ENCODE measurements at regions not wholly inside any gene's neighbourhood (a gene's known extent, or its start where the extent isn't known, plus 50 kb on each side); places are given as distances from the start of the nearest gene placed in this dataset.

DNA sequence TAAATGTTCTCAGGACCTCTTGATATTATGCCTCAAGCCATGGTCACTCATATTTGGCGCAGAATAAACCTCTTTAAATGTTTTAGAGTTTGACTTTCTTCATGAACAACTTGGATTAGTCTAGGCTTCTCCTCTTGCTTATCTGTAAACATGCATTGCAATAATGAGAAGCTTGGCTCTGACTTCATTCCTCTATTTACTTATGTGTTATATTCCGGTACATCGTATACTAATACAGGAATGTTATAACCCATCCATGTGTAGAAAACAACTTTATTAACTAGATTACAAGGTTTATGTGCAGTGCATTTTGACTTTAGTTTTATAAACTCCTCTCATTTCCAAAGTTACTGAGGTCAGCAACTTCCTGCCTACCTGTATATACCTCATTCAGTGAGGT lies 944.3 kb upstream of the GHITM start:
- Mint-ChIP-seq H3K27me3 (no peaks in the 10 kb centered on the region), H3K9me3 (peaks cover 0 to 4% of the 10 kb centered on the region in 2 donors), H3K4me3 (no peak overlapping the region), H3K4me1 (no peaks in the 10 kb centered on the region), H3K27ac (no peak overlapping the region)
- ATAC-seq, result no peak
- no peak for DNase-seq

DNA sequence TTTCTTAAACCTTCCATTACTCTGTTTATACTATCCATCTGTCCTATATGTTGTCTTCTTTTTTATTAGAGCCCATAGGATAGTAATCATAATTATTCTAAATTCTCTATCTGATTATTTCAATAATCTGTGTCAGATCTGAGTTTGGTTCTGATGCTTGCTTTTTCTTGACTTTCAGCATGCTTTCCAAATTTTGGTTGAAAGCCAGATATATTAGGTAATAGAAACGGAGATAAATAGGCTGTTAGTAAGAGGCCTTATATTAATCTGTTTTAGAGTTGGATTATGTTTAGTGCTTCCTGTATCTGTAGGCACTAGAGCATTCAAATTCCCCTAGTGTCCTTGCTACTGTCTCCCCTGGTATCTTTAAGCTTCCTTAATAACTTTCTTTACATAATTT lies 939.9 kb upstream of the GHITM start:
- no peaks in the 10 kb centered on the region for H3K4me1 Mint-ChIP-seq
- no peak for ATAC-seq
- no peak for DNase-seq
- H3K27me3 Mint-ChIP-seq, result no peaks in the 10 kb centered on the region
- H3K27ac Mint-ChIP-seq, result no peak overlapping the region
- H3K9me3 Mint-ChIP-seq, result peaks cover 9 to 10% of the 10 kb centered on the region in 2 donors
- no peak overlapping the region for H3K4me3 Mint-ChIP-seq

DNA sequence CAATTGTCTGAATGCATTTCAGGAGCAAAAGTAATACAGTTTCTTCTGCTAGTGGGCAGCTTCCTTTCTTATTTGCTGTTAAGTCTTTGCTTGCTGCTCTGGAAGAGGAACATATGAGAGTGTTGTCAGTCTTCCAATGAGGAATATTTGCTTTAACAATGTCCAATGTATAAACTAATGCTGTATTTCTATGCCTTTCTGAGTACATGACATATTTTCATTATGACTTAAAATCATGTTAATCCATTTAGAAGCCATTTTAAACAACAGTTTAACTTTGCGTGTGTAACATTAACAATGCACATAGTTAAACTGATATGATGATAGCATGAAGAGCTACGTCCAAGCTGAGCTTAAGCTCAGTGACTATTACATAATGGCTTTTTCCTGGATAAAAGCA lies 933.4 kb upstream of the GHITM start:
- ATAC-seq, result no peak
- Mint-ChIP-seq H3K27ac (no peak overlapping the region), H3K4me1 (no peaks in the 10 kb centered on the region), H3K4me3 (no peak overlapping the region), H3K9me3 (peaks cover 5 to 9% of the 10 kb centered on the region in 2 donors), H3K27me3 (no peaks in the 10 kb centered on the region)
- no peak for DNase-seq

DNA sequence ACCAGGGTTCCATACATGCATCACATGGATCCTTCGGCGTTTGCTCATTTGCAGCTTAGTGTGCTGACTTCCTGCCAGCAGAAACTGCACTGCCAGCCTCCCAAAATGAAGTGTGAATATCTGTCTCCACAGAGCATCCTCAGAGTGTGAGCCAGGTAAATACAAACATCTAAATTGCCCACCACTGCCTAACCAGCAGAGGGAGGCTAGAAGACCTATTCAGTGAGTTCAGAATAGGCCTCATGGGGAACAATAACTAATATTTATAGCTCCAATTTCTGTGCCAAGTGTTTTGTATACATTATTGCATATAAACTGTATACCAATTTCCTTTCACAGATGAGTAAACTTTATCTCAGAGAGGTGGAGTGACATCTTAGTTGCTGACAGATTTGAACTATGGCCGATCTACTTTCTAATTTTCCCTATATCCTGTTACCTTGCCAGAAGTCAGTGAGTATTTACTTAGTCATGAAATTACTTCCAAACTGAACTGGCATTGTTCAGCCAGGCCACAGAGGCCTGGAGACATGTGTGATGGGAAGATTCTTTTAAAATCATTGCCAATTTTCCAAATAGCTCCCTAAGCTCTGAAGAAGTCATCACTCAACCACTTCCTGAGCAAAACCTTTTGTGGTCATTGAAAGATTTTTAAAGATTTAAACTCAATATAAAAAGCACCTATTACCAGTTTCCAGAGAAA lies 926.5 kb upstream of the GHITM start:
- H3K27me3 Mint-ChIP-seq, result no peaks in the 10 kb centered on the region
- ATAC-seq (no peak), DNase-seq (no peak)
- H3K9me3 Mint-ChIP-seq, result no peaks in the 10 kb centered on the region
- H3K4me3 Mint-ChIP-seq, result no peak overlapping the region
- no peak overlapping the region for H3K27ac Mint-ChIP-seq
- H3K4me1 Mint-ChIP-seq, result no peaks in the 10 kb centered on the region

DNA sequence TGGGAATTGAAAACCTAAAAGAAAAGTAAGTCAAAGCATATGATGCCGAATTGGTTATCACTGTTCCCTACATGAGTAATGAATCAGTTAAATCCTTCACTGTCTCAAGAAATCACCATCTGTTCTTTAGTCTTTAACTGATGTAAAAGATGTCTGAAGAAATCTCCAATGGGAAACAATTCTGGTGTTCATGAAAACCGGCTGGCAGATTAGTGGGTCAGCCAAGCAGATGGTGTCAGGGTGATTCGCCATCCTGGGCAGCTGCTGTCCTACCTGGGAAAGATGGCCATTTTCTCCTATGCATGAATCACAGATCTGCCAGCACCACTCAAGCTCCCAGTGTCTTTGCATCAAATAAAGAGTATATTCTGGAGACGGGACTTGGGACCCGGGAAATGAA lies 925.2 kb upstream of the GHITM start:
- H3K27ac Mint-ChIP-seq, result no peak overlapping the region
- H3K4me1 Mint-ChIP-seq, result no peaks in the 10 kb centered on the region
- H3K9me3 Mint-ChIP-seq, result peaks cover 0 to 6% of the 10 kb centered on the region in 2 donors
- ATAC-seq, result no peak
- H3K27me3 Mint-ChIP-seq, result no peaks in the 10 kb centered on the region
- H3K4me3 Mint-ChIP-seq, result no peak overlapping the region
- DNase-seq, result no peak

DNA sequence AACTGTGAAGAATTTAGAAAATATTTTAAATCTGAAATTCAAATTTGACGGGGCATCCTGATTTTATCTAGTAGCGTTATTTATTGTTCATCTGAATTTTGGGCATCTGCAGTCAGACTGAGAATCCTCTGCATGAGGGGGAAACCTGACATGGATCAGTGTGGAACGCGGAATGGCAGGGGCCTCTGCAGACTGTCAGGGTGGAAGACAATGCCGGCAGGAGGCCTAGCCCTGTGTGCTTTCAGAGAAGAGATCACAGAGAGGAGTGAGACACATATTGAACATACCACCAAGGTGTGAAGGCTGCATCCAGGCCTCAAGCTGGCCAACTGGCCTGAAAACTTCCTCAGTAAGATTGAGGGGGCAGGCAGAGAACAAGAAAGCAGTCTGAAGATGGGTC lies 921.1 kb upstream of the GHITM start:
- Mint-ChIP-seq H3K27me3 (no peaks in the 10 kb centered on the region), H3K9me3 (peaks cover 3 to 14% of the 10 kb centered on the region in 2 donors), H3K4me3 (no peak overlapping the region), H3K4me1 (no peaks in the 10 kb centered on the region), H3K27ac (no peak overlapping the region)
- no peak for DNase-seq
- ATAC-seq, result no peak

DNA sequence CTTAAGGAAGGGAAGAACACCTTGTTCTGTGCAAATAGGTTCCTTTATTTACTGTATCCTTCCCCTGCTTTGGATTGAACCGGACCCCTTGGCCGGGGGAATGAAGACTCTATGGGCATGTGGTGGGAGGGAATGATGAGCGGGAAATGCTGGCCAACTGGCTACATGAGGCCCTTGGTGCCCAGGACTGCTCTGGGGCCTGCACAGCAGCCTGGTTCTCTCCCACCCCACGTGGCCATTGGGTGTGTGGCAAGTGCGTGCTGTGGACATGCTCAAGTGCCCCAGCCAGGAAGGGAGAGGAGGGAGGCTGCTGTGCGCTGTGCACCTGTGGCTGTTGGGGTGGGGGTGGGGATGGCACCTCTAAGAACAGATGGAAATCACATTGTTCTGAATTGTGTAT lies 917.0 kb upstream of the GHITM start:
- Mint-ChIP-seq H3K9me3 (peaks cover 3 to 14% of the 10 kb centered on the region in 2 donors), H3K27me3 (no peaks in the 10 kb centered on the region), H3K4me3 (no peak overlapping the region), H3K4me1 (no peaks in the 10 kb centered on the region), H3K27ac (no peak overlapping the region)
- DNase-seq (no peak), ATAC-seq (no peak)

DNA sequence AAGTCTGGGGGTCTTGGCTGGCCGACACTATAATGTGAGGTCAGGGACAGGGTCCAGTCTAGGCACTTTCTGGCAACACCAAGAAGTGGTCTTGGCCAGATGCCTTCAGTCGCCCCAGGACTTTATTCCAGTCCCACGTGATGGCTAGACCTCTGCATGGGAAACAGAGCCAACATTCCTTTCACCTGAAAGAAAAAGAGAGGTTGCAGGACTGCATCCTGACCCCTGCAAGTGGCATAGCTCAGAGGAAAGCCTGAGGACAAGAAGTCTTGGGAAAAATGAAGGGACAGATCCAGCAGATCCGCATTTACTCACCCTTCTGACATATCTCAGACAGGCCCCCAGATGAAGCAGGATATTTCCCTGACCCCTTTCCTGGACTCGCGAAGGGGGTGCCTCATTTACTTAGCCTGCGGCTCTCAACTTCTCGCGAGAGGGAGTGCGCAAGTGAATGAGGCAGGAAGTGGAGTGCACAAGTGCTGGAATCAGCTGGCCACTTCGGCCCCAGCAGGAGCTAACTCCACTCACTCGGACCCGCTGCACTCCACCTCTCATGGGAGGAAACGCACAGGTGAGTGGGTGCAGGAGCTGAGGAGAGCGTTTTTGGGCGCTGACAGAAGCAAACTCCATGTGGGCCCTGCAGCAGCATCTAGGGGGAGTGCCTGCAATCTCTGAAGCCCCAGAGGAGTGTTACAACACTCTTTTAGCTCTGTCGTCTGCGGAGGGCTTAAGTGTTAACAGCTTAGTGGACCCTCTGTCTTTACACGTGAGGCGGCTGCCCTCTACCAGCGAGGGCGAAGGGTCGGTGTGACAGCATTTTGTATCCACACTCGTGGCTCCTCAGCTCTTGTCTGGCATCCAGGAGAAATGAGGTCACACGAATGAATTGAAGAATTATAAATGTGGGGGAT lies 916.2 kb upstream of the GHITM start:
- no peak for ATAC-seq

DNA sequence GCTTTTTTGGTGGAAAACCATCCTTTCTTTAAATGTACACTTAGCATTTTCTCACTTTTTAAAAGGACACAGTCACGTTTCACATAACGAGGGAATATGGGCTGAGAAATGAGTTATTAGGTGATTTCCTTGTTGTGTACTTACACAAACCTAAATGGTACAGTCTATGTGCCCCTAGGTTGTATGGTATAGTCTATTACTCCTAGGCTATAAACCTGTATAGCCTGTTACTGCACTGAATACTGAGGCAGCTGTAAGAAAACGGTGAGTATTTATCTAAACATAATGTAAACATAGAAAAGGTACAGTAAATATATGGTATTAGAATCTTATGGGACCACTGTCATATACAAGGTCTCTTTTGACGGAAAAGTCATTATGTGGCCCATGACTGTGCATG lies 913.5 kb upstream of the GHITM start:
- Mint-ChIP-seq H3K27me3 (no peaks in the 10 kb centered on the region), H3K9me3 (peaks cover 0 to 1% of the 10 kb centered on the region in 2 donors), H3K4me3 (no peak overlapping the region), H3K4me1 (no peaks in the 10 kb centered on the region), H3K27ac (no peak overlapping the region)
- no peak for ATAC-seq
- no peak for DNase-seq

More for the DNA sequence above, 916.2 kb upstream of the GHITM start:
- Mint-ChIP-seq H3K9me3 (peaks cover 3 to 12% of the 10 kb centered on the region in 2 donors), H3K27ac (no peak overlapping the region), H3K27me3 (no peaks in the 10 kb centered on the region), H3K4me3 (no peak overlapping the region), H3K4me1 (no peaks in the 10 kb centered on the region)
- no peak for DNase-seq

DNA sequence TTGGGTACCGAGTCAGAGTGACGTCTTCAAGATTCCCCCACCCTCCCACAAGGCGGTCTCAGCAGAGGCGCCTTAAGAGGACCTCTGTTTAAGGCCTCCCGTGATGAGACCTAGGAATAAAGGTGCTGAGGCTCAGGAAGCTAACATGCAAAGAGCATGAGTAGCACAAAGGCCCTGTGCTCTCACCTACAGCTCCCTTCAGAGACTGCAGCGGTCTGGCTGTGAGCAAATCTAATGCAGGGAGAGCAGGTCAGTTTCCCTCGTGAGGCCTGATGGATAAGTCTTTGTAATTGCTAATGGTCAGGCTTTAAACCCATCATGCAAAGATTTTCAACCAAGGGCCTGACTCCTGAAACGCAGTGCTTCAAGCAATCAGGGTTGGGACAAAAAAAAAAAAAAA lies 909.3 kb upstream of the GHITM start:
- H3K9me3 Mint-ChIP-seq, result peaks cover 5 to 6% of the 10 kb centered on the region in 2 donors
- no peak for ATAC-seq
- no peaks in the 10 kb centered on the region for H3K27me3 Mint-ChIP-seq
- H3K4me3 Mint-ChIP-seq, result no peak overlapping the region
- H3K27ac Mint-ChIP-seq, result no peak overlapping the region
- no peaks in the 10 kb centered on the region for H3K4me1 Mint-ChIP-seq
- no peak for DNase-seq

DNA sequence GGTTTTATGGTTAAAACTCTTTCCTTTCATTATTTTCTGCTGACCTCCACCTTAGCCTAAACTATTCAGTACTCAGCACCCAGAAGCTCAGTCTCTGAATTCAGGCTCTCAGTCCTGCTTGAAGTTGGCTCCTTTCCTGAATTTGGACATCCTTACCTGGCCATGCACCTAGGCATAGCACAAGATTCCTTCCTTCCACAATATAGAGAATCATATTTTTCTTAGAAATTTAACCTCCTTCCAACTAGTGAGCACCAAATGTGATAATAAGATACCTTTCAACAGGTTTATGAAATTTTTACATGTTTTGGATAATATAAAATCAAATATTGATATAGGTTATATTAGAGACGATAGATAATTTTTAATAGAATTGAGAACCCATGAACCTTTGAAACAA lies 905.6 kb upstream of the GHITM start:
- Mint-ChIP-seq H3K27me3 (no peaks in the 10 kb centered on the region), H3K27ac (no peak overlapping the region), H3K4me3 (no peak overlapping the region), H3K9me3 (peaks cover 5 to 6% of the 10 kb centered on the region in 2 donors), H3K4me1 (no peaks in the 10 kb centered on the region)
- no peak for DNase-seq
- ATAC-seq, result no peak

DNA sequence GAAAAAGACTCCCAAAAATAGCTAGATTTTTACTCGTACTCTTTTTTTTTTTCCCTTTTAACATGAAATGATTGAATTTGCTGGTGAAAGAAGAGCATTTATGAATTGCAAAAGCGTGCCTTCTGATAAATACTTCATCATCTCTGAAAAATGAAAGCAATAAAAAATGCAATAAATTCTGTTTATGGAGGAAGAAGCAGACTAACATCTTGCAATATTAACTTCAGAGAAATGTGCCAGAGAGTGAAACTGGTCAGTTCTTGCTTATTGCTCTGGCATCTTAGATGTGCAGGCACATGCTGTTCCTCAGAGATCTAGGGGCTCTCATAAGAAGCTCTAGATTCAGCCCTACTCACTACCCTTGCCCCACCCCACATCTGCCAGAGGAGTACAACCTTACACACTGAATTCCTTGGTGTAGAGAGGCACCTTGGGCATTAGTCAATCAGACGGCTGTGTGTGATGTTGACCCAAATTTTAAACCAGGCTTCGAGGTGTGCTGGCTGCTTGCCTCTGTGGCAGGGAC lies 891.1 kb upstream of the GHITM start:
- Mint-ChIP-seq H3K27ac (no peak overlapping the region), H3K9me3 (peaks cover 18 to 27% of the 10 kb centered on the region in 2 donors)
- no peak for ATAC-seq

DNA sequence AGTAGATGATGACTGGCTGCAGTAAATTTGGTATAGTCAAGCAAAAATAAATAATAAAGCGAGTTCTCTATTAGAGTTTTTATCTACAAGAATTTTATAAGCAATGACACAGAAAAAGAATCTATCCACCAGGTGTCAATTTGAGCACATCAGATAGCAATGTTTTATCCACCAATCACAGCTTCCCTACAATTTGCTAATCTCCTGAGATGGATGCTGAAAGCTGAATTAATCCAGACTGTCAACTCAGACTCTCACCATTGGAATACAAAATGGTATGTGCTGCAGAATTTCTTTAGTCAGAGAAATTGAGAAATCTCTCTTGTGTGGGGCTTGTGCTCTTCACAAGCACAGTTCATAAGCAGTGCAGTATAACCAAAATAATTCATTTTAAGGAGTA lies 888.9 kb upstream of the GHITM start:
- ATAC-seq (no peak), DNase-seq (no peak)
- no peaks in the 10 kb centered on the region for H3K27me3 Mint-ChIP-seq
- no peaks in the 10 kb centered on the region for H3K4me1 Mint-ChIP-seq
- peaks cover 17 to 32% of the 10 kb centered on the region in 2 donors for H3K9me3 Mint-ChIP-seq
- no peak overlapping the region for H3K4me3 Mint-ChIP-seq
- no peak overlapping the region for H3K27ac Mint-ChIP-seq

More for the DNA sequence above, 891.1 kb upstream of the GHITM start:
- Mint-ChIP-seq H3K4me3 (no peak overlapping the region), H3K27me3 (no peaks in the 10 kb centered on the region), H3K4me1 (no peaks in the 10 kb centered on the region)
- DNase-seq, result no peak

DNA sequence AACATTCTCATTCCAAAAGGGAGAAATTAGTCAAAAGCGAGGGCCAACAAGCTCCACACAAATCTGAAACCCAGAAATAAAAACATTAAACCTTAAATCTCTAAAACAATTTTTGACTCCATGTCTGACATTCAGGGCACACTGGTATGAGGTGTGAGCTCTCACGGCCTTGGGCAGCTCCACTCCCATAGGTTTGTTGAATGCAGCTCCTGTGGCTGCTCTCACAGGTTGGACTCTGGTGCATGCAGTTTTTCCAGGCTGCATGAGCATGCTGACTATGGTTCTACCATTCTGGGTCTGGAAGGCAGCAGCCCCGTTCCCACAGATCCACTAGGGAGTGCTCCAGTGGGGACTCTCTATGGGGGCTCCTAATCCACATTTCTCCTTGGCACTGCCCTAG lies 887.1 kb upstream of the GHITM start:
- ATAC-seq (no peak), DNase-seq (no peak)
- no peaks in the 10 kb centered on the region for H3K27me3 Mint-ChIP-seq
- no peak overlapping the region for H3K4me3 Mint-ChIP-seq
- no peaks in the 10 kb centered on the region for H3K4me1 Mint-ChIP-seq
- no peak overlapping the region for H3K27ac Mint-ChIP-seq
- peaks cover 17 to 32% of the 10 kb centered on the region in 2 donors for H3K9me3 Mint-ChIP-seq

DNA sequence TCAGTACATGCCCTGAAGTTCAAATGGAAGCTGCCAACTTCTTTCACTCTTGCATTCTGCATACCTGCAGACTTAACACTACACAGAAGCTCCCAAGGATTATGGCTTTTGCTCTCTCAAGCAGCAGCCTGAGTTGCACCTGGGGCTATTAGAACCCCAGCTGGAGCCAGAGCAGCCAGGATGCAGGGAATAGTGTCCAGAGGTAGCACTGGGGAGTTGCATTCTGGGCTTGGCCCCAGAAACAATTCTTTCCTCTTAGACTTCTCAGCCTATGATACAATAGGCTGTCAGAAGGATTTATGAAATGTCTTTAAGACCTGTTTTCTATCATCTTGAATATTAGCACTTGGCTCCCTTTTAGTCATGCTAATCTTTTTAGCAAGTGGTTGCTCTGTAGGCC lies 886.7 kb upstream of the GHITM start:
- ATAC-seq, result no peak
- no peak overlapping the region for H3K27ac Mint-ChIP-seq
- no peak for DNase-seq
- H3K4me1 Mint-ChIP-seq, result no peaks in the 10 kb centered on the region
- H3K4me3 Mint-ChIP-seq, result no peak overlapping the region
- no peaks in the 10 kb centered on the region for H3K27me3 Mint-ChIP-seq
- H3K9me3 Mint-ChIP-seq, result peaks cover 17 to 32% of the 10 kb centered on the region in 2 donors

DNA sequence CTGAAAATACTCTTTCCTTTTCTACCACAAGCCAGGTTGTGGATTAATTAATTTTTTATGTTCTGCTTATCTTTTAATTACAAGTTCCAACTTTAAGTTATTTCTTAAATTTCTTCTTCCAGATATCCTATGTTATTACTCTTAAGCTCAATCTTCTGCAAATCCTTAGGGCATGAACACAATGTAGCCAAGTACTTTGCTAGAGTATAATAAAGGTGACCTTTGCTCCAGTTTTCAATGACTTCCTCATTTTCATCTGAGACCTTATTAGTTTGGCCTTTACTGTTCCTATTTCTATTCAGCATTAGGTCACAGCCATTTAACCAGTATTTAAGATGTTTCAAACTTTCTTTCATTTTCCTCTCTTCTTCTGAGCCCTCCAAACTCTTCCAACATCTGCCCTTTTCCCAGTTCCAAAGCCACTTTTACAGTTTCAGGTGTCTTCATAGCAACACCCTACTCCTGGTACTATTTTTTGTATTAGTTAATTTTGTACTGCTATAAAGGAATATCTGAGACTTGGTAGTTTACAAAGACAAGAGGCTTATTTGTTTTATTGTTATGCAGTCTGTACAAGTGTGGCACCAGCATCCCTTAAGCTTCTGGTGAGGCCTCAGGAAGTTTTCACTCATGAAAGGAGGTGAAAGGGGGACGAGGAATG lies 886.2 kb upstream of the GHITM start:
- no peak overlapping the region for H3K27ac Mint-ChIP-seq
- ATAC-seq, result no peak
- no peaks in the 10 kb centered on the region for H3K27me3 Mint-ChIP-seq
- DNase-seq, result no peak
- no peaks in the 10 kb centered on the region for H3K4me1 Mint-ChIP-seq
- H3K9me3 Mint-ChIP-seq, result peaks cover 17 to 32% of the 10 kb centered on the region in 2 donors
- H3K4me3 Mint-ChIP-seq, result no peak overlapping the region
